ENCODE measurements at regions not wholly inside any gene's neighbourhood (a gene's known extent, or its start where the extent isn't known, plus 50 kb on each side); places are given as distances from the start of the nearest gene placed in this dataset.

GRCh38 chr2:150860301-150860700, 372.8 kb upstream of the RND3 start:
- no peaks in the 10 kb centered on the region for H3K27me3 ChIP-seq
- WGBS, 2 donors, result 62 to 72% methylated on average over 3 of the region's 3 CpGs
- peaks cover 0 to 4% (median 0%) of the 10 kb centered on the region in 11 donors for H3K9me3 ChIP-seq
- TF ChIP-seq, protein P1, sequence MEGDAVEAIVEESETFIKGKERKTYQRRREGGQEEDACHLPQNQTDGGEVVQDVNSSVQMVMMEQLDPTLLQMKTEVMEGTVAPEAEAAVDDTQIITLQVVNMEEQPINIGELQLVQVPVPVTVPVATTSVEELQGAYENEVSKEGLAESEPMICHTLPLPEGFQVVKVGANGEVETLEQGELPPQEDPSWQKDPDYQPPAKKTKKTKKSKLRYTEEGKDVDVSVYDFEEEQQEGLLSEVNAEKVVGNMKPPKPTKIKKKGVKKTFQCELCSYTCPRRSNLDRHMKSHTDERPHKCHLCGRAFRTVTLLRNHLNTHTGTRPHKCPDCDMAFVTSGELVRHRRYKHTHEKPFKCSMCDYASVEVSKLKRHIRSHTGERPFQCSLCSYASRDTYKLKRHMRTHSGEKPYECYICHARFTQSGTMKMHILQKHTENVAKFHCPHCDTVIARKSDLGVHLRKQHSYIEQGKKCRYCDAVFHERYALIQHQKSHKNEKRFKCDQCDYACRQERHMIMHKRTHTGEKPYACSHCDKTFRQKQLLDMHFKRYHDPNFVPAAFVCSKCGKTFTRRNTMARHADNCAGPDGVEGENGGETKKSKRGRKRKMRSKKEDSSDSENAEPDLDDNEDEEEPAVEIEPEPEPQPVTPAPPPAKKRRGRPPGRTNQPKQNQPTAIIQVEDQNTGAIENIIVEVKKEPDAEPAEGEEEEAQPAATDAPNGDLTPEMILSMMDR (IDR thresholded peaks at IDR 0.05), result no peak
- DNase-seq (no peak), ATAC-seq (no peak)
- intact Hi-C loops (cut with DNase I), result no loop called here
- no peak overlapping the region for H3K4me3 ChIP-seq
- H3K4me1 ChIP-seq, result no peaks in the 10 kb centered on the region
- no peak overlapping the region for H3K27ac ChIP-seq
- no peaks in the 10 kb centered on the region for H3K36me3 ChIP-seq

GRCh38 chr2:150859877-150860276, 372.4 kb upstream of the RND3 start:
- no peaks in the 10 kb centered on the region for H3K4me1 ChIP-seq
- H3K27me3 ChIP-seq, result no peaks in the 10 kb centered on the region
- intact Hi-C loops (cut with DNase I), result no loop called here
- TF ChIP-seq, protein P1 (IDR thresholded peaks at IDR 0.05), result no peak
- ATAC-seq, result no peak
- H3K36me3 ChIP-seq, result no peaks in the 10 kb centered on the region
- H3K27ac ChIP-seq, result no peak overlapping the region
- H3K4me3 ChIP-seq, result no peak overlapping the region
- peaks cover 0 to 2% (median 0%) of the 10 kb centered on the region in 11 donors for H3K9me3 ChIP-seq
- DNase-seq, result no peak

DNA sequence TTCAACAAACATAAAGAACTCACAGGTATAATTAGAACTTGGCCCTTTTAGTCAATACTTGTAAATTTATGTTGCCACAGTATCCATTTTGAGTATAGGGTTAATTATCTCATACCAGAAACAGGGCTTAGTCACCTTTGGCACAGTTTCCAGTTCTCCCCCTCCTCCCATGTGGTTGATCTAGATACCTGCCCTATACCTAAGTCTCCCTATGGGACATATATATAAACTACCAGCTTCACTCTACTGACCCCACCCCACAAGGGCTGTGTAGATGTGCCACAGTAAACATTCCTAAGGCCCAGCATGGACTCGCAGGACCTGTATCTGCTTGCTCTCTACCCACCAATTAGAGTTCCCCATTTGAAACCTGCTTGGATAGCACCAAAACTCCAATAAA, 371.7 kb upstream of the RND3 start:
- TF ChIP-seq, protein P1 (IDR thresholded peaks at IDR 0.05), result no peak
- DNase-seq, result no peak
- Histone ChIP-seq H3K4me3 (no peak overlapping the region), H3K27me3 (no peaks in the 10 kb centered on the region), H3K36me3 (no peaks in the 10 kb centered on the region), H3K9me3 (no peaks in the 10 kb centered on the region), H3K4me1 (no peaks in the 10 kb centered on the region), H3K27ac (no peak overlapping the region)
- ATAC-seq, result no peak
- 89% methylated on average over 1 of the region's 1 CpG for WGBS, 2 donors
- intact Hi-C loops (cut with DNase I), result no loop called here

GRCh38 chr2:150858382-150858781, 370.9 kb upstream of the RND3 start:
- ATAC-seq (no peak), DNase-seq (no peak)
- TF ChIP-seq, protein P1 (IDR thresholded peaks at IDR 0.05), result no peak
- no peak overlapping the region for H3K4me3 ChIP-seq
- H3K36me3 ChIP-seq, result no peaks in the 10 kb centered on the region
- whole genome bisulfite sequencing, 2 donors, result 96 to 97% methylated on average over 5 of the region's 5 CpGs
- H3K9me3 ChIP-seq, result no peaks in the 10 kb centered on the region
- no peaks in the 10 kb centered on the region for H3K4me1 ChIP-seq
- H3K27me3 ChIP-seq, result no peaks in the 10 kb centered on the region
- intact Hi-C loops (cut with DNase I), result no loop called here
- no peak overlapping the region for H3K27ac ChIP-seq

Data from heart right ventricle (tissue), 16 donors.